ENCODE measurements at regions not wholly inside any gene's neighbourhood (a gene's known extent, or its start where the extent isn't known, plus 50 kb on each side); places are given as distances from the start of the nearest gene placed in this dataset.

GRCh38 chr1:18009478-18009961 is 98.1 kb upstream of the IGSF21 start:
- TF ChIP-seq POU6F1 (CRISPR knock-in tag; IDR thresholded peaks at IDR 0.05; ENCODE audit: borderline replicate concordance, low read depth) (no peak), TOX (CRISPR knock-in tag; IDR thresholded peaks at IDR 0.05; ENCODE audit: borderline replicate concordance) (no peak), CREB5 (CRISPR knock-in tag; IDR thresholded peaks at IDR 0.05; ENCODE audit: low read depth) (no peak), ZNF70 (CRISPR knock-in tag; IDR thresholded peaks at IDR 0.05) (no peak), RARB (CRISPR knock-in tag; IDR thresholded peaks at IDR 0.05) (no peak), TSHZ2 (CRISPR knock-in tag; IDR thresholded peaks at IDR 0.05) (no peak), ZFP30 (CRISPR knock-in tag; IDR thresholded peaks at IDR 0.05) (no peak), CSDC2 (CRISPR knock-in tag; IDR thresholded peaks at IDR 0.05) (no peak), SNAI2 (CRISPR knock-in tag; IDR thresholded peaks at IDR 0.05) (no peak), OSR1 (CRISPR knock-in tag; IDR thresholded peaks at IDR 0.05) (no peak), GLIS3 (CRISPR knock-in tag; IDR thresholded peaks at IDR 0.05) (no peak), PPARA (CRISPR knock-in tag; IDR thresholded peaks at IDR 0.05; ENCODE audit: borderline replicate concordance) (no peak), TCF4 (CRISPR knock-in tag; IDR thresholded peaks at IDR 0.05; ENCODE audit: borderline replicate concordance) (no peak)
- TF ChIP-seq, protein P1, sequence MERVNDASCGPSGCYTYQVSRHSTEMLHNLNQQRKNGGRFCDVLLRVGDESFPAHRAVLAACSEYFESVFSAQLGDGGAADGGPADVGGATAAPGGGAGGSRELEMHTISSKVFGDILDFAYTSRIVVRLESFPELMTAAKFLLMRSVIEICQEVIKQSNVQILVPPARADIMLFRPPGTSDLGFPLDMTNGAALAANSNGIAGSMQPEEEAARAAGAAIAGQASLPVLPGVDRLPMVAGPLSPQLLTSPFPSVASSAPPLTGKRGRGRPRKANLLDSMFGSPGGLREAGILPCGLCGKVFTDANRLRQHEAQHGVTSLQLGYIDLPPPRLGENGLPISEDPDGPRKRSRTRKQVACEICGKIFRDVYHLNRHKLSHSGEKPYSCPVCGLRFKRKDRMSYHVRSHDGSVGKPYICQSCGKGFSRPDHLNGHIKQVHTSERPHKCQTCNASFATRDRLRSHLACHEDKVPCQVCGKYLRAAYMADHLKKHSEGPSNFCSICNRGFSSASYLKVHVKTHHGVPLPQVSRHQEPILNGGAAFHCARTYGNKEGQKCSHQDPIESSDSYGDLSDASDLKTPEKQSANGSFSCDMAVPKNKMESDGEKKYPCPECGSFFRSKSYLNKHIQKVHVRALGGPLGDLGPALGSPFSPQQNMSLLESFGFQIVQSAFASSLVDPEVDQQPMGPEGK (CRISPR knock-in tag; IDR thresholded peaks at IDR 0.05; ENCODE audit: borderline replicate concordance), result no peak
- no peak for ATAC-seq

GRCh38 chr1:18010408-18010807 is 97.2 kb upstream of the IGSF21 start:
- no peak for ATAC-seq
- no peak for TF ChIP-seq ISL1 (CRISPR knock-in tag; IDR thresholded peaks at IDR 0.05)
- no peak for TF ChIP-seq CSRNP3 (CRISPR knock-in tag; IDR thresholded peaks at IDR 0.05)
- TF ChIP-seq ZNF565 (CRISPR knock-in tag; conservative IDR thresholded peaks at IDR 0.05; ENCODE audit: low read depth), result no peak
- no peak for TF ChIP-seq ZNF8 (CRISPR knock-in tag; IDR thresholded peaks at IDR 0.05)

DNA sequence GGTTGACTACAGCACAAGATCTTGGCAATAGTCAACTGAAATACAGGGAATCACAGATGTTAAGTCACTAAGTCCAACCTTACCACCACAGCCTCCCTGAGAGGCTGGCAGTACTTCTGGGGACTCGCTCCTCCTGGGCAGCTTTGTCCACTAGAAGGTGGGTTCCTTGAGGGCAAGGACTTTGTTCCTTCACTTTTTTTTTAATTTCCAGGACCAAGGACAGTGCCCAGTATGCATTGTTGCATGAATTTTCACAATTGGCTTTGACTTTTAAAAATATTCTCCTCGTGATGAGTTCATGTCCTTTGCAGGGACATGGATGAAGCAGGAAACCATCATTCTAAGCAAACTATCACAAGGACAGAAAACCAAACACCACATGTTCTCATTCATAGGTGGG is 96.7 kb upstream of the IGSF21 start:
- ATAC-seq, result no peak

More for the DNA sequence above, 96.7 kb upstream of the IGSF21 start:
- TF ChIP-seq RARB (CRISPR knock-in tag; IDR thresholded peaks at IDR 0.05) (no peak), GLIS3 (CRISPR knock-in tag; IDR thresholded peaks at IDR 0.05) (no peak), TSHZ2 (CRISPR knock-in tag; IDR thresholded peaks at IDR 0.05) (no peak), ZNF8 (CRISPR knock-in tag; IDR thresholded peaks at IDR 0.05) (no peak), ISL1 (CRISPR knock-in tag; IDR thresholded peaks at IDR 0.05) (no peak), CSRNP3 (CRISPR knock-in tag; IDR thresholded peaks at IDR 0.05) (no peak), PPARA (CRISPR knock-in tag; IDR thresholded peaks at IDR 0.05; ENCODE audit: borderline replicate concordance) (no peak)
- TF ChIP-seq, protein P1 (CRISPR knock-in tag; IDR thresholded peaks at IDR 0.05; ENCODE audit: borderline replicate concordance), result no peak
